Loucy (cell line): ENCODE measurements at regions not wholly inside any gene's neighbourhood (a gene's known extent, or its start where the extent isn't known, plus 50 kb on each side); places are given as distances from the start of the nearest gene placed in this dataset.

ENCODE experiments used
- H2AFZ ChIP-seq: fragments of 200-600 bp; sonication (generic); 2 replicates; pipeline ENCODE4 v1.6.0; 2016; ENCODE audit warnings: antibody characterized with exemption, mild to moderate bottlenecking, low read length, moderate library complexity
- H3F3A ChIP-seq: fragments of 200-600 bp; 2 replicates; pipeline ENCODE4 v1.6.0; 2016; ENCODE audit warnings: antibody characterized with exemption, low read depth, mild to moderate bottlenecking
- H3K27me3 ChIP-seq: fragments of 200-600 bp; sonication (generic); 2 replicates; pipeline ENCODE4 v1.6.1; 2014; ENCODE audit warnings: low read length, mild to moderate bottlenecking; ENCODE audit not compliant: insufficient read depth, poor library complexity, severe bottlenecking
- H3K36me3 ChIP-seq: fragments of 200-600 bp; sonication (generic); 2 replicates; pipeline ENCODE4 v1.6.1; 2016; ENCODE audit warnings: low read length; ENCODE audit not compliant: insufficient read depth
- H3K4me1 ChIP-seq: fragments of 200-600 bp; sonication (generic); 2 replicates; pipeline ENCODE4 v1.5.1; 2014; ENCODE audit warnings: low read length, mild to moderate bottlenecking; ENCODE audit not compliant: insufficient read depth, poor library complexity, severe bottlenecking
- H3K4me2 ChIP-seq: fragments of 200-600 bp; sonication (generic); 2 replicates; pipeline ENCODE4 v1.6.0; 2014; ENCODE audit warnings: antibody characterized with exemption, low read length, low read depth, mild to moderate bottlenecking; ENCODE audit not compliant: poor library complexity, severe bottlenecking
- H3K4me3 ChIP-seq: fragments of 200-600 bp; sonication (generic); 2 replicates; pipeline ENCODE4 v1.5.1; 2014; ENCODE audit warnings: low read length, mild to moderate bottlenecking, mixed read lengths; ENCODE audit not compliant: poor library complexity, severe bottlenecking
- H3K79me2 ChIP-seq: fragments of 200-600 bp; sonication (generic); 2 replicates; pipeline ENCODE4 v1.6.1; 2014; ENCODE audit warnings: low read length; ENCODE audit not compliant: insufficient read depth
- H3K9ac ChIP-seq: fragments of 200-600 bp; sonication (generic); 2 replicates; pipeline ENCODE4 v1.6.0; 2014; ENCODE audit warnings: mild to moderate bottlenecking, low read depth, low read length, moderate library complexity; ENCODE audit not compliant: poor library complexity, severe bottlenecking
- H3K9me2 ChIP-seq: fragments of 200-600 bp; sonication (generic); replicated peaks from 2 replicates; pipeline ENCODE4 v1.6.1; 2016; ENCODE audit warnings: low read depth, low read length, mixed read lengths
- H3K9me3 ChIP-seq: fragments of 200-600 bp; sonication (generic); 2 replicates; pipeline ENCODE4 v1.6.1; 2014; ENCODE audit warnings: mild to moderate bottlenecking, antibody characterized with exemption, low read length, low read depth; ENCODE audit not compliant: insufficient read depth
- H4K20me1 ChIP-seq: fragments of 200-600 bp; sonication (generic); 2 replicates; pipeline ENCODE4 v1.6.0; 2014; ENCODE audit warnings: antibody characterized with exemption, low read length, mild to moderate bottlenecking; ENCODE audit not compliant: insufficient read depth, poor library complexity, severe bottlenecking
- CTCF ChIP-seq: fragments of 200-600 bp; sonication (generic); conservative IDR thresholded peaks from 2 replicates; pipeline ENCODE4 v1.5.1; 2014; ENCODE audit warnings: mild to moderate bottlenecking, antibody characterized with exemption, low read length
- EZH2phosphoT487 ChIP-seq: fragments of 200-600 bp; IDR thresholded peaks from 2 replicates; pipeline ENCODE4 v1.6.1; 2018; ENCODE audit warnings: antibody characterized with exemption, mild to moderate bottlenecking, moderate library complexity, borderline replicate concordance

GRCh38 chr3:35544976-35545375 is 94.3 kb upstream of the ARPP21 start:
- no peak overlapping the region for H3K4me2 ChIP-seq
- no peaks in the 10 kb centered on the region for H3K4me1 ChIP-seq
- H3K79me2 ChIP-seq = no peaks in the 10 kb centered on the region
- TF ChIP-seq CTCF (no peak), EZH2phosphoT487 (no peak)
- H3K36me3 ChIP-seq = no peaks in the 10 kb centered on the region
- H3K27me3 ChIP-seq = no peaks in the 10 kb centered on the region
- no peaks in the 10 kb centered on the region for H3K9me3 ChIP-seq
- H2AFZ ChIP-seq = no peak overlapping the region
- H4K20me1 ChIP-seq = no peaks in the 10 kb centered on the region
- no peak overlapping the region for H3K4me3 ChIP-seq
- no peaks in the 10 kb centered on the region for H3K9me2 ChIP-seq
- no peaks in the 10 kb centered on the region for H3F3A ChIP-seq
- no peak overlapping the region for H3K9ac ChIP-seq

DNA sequence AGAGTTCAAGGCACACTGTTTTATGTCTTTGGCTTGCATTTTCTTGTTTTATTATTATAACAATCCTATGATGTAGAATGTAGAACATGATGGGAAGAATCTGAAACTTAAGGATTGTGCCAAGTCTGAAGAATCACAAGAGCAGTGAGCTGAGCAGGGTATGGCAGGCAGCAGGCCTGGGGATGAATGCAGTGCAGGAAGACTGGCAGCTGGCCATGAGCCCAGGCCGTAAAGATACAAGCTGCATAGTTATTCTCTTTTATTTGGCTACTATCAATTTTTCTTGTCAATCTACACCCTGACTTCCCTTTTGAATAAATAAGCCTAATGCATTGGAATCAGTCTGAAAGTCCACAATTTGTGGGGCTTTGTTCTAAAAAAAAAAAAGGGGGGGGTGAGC is 89.6 kb upstream of the ARPP21 start:
- no peaks in the 10 kb centered on the region for H3K9me2 ChIP-seq
- H3K4me1 ChIP-seq = no peaks in the 10 kb centered on the region
- H3K4me3 ChIP-seq = no peak overlapping the region
- H3K4me2 ChIP-seq = no peak overlapping the region
- no peaks in the 10 kb centered on the region for H4K20me1 ChIP-seq
- H3K27me3 ChIP-seq = no peaks in the 10 kb centered on the region
- H3K9me3 ChIP-seq = no peaks in the 10 kb centered on the region
- H3K36me3 ChIP-seq = no peaks in the 10 kb centered on the region
- no peaks in the 10 kb centered on the region for H3F3A ChIP-seq
- no peaks in the 10 kb centered on the region for H3K79me2 ChIP-seq
- no peak for TF ChIP-seq EZH2phosphoT487
- no peak for TF ChIP-seq CTCF
- H3K9ac ChIP-seq = no peak overlapping the region
- 0 out of 2 replicates have a peak overlapping the region, but pooled peaks have one; percentile 2 for H2AFZ ChIP-seq

DNA sequence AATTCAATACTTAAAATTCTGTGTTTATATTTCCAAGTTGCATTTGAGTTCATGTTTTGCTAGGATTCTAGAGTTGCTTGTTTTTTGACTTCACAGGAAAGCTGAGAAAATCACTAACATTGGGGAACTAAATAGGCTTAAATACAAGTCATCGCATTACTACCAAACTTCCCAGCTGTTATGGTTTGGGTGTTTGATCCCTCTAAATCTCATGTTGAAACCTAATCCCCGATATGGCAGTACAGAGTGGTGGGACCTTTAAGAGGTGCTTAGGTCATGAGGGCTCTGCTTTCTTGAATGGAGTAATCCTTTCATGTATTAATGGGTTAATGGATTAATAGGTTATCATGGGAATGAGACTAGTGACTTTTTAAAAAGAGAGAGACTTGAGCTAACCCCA is 77.2 kb upstream of the ARPP21 start:
- Histone ChIP-seq H3K9me3 (peaks cover 9% of the 10 kb centered on the region), H3K4me1 (no peaks in the 10 kb centered on the region), H3K9ac (no peak overlapping the region), H3K4me3 (no peak overlapping the region), H3F3A (no peaks in the 10 kb centered on the region), H3K27me3 (no peaks in the 10 kb centered on the region), H2AFZ (peak overlapping the region; percentile 68), H4K20me1 (no peaks in the 10 kb centered on the region), H3K4me2 (no peak overlapping the region), H3K79me2 (no peaks in the 10 kb centered on the region), H3K36me3 (no peaks in the 10 kb centered on the region), H3K9me2 (0 out of 2 replicates have a peak, but pooled peaks cover under 1% of the 10 kb centered on the region)
- TF ChIP-seq CTCF (no peak), EZH2phosphoT487 (no peak)
